ENCODE measurements at regions not wholly inside any gene's neighbourhood (a gene's known extent, or its start where the extent isn't known, plus 50 kb on each side); places are given as distances from the start of the nearest gene placed in this dataset.
A peak's percentile ranks its signal among the peaks of the same experiment; 100 is the strongest.

GRCh38 chr4:174120446-174121295, 162.8 kb downstream of the FBXO8 start:
- peak; percentile 39 for DNase-seq (ENCODE audit: low read depth)

- DNase-seq (ENCODE audit: low read depth): no peak
These were observed 163.6 kb downstream of the FBXO8 start for GRCh38 chr4:174119830-174120229.

GRCh38 chr4:174119051-174119450, 164.4 kb downstream of the FBXO8 start:
- peak; percentile 59 for DNase-seq (ENCODE audit: low read depth)

GRCh38 chr4:174118171-174118570, 165.3 kb downstream of the FBXO8 start:
- no peak for DNase-seq (ENCODE audit: low read depth)

GRCh38 chr4:174117445-174117844, 166.0 kb downstream of the FBXO8 start:
- no peak for DNase-seq (ENCODE audit: low read depth)

GRCh38 chr4:174116021-174116420, 167.4 kb downstream of the FBXO8 start:
- DNase-seq (ENCODE audit: low read depth): no peak

GRCh38 chr4:174111422-174111821, 172.0 kb downstream of the FBXO8 start:
- no peak for DNase-seq (ENCODE audit: low read depth)

- DNase-seq (ENCODE audit: low read depth): no peak
These were observed 173.3 kb downstream of the FBXO8 start for GRCh38 chr4:174110180-174110579.

- no peak for DNase-seq (ENCODE audit: low read depth)
These were observed 175.6 kb downstream of the FBXO8 start for GRCh38 chr4:174107746-174108354.

- DNase-seq (ENCODE audit: low read depth): no peak
These were observed 178.3 kb downstream of the FBXO8 start for GRCh38 chr4:174105202-174105601.

GRCh38 chr4:174100910-174101309, 182.6 kb downstream of the FBXO8 start:
- DNase-seq (ENCODE audit: low read depth): no peak

GRCh38 chr4:174099712-174100111, 183.8 kb downstream of the FBXO8 start:
- no peak for DNase-seq (ENCODE audit: low read depth)

GRCh38 chr4:174096999-174097398, 186.5 kb downstream of the FBXO8 start:
- DNase-seq (ENCODE audit: low read depth): no peak

- DNase-seq (ENCODE audit: low read depth): no peak
These were observed 187.0 kb downstream of the FBXO8 start for GRCh38 chr4:174096456-174096855.

GRCh38 chr4:174091130-174091529, 192.3 kb downstream of the FBXO8 start:
- no peak for DNase-seq (ENCODE audit: low read depth)

- no peak for DNase-seq (ENCODE audit: low read depth)
These were observed 193.8 kb downstream of the FBXO8 start for GRCh38 chr4:174089711-174090110.

- DNase-seq (ENCODE audit: low read depth): no peak
These were observed 194.7 kb downstream of the FBXO8 start for GRCh38 chr4:174088795-174089194.

GRCh38 chr4:174086829-174087799, 196.4 kb downstream of the FBXO8 start:
- no peak for DNase-seq (ENCODE audit: low read depth)

GRCh38 chr4:174084981-174085380, 198.5 kb downstream of the FBXO8 start:
- DNase-seq (ENCODE audit: low read depth): no peak

- DNase-seq (ENCODE audit: low read depth): no peak
These were observed 198.9 kb downstream of the FBXO8 start for GRCh38 chr4:174084542-174084941.

- DNase-seq (ENCODE audit: low read depth): no peak
These were observed 203.1 kb downstream of the FBXO8 start for GRCh38 chr4:174080361-174080760.

- no peak for DNase-seq (ENCODE audit: low read depth)
These were observed 211.9 kb downstream of the FBXO8 start for GRCh38 chr4:174071595-174071994.

Measured in GM04503 (cell line).